Adrenal gland (tissue), 9 donors: ENCODE measurements at regions not wholly inside any gene's neighbourhood (a gene's known extent, or its start where the extent isn't known, plus 50 kb on each side); places are given as distances from the start of the nearest gene placed in this dataset.

Experiments
- DNase-seq, 7 donors: peaks; one replicate each; pipeline ENCODE4 v3.0.0-alpha.2; 2019 to 2020
- H3K27ac ChIP-seq, 5 donors: fragments of 200-600 bp; sonication (generic) in 4 of 5; 1 replicate in 3 of 5; 2 replicates in 2 of 5; pipeline versions ENCODE4 v1.5.1 to v1.8.0; 2016 to 2020; ENCODE audit warnings: mild to moderate bottlenecking in 1 of 5
- H3K27me3 ChIP-seq: fragments of 200-600 bp; 2 replicates; pipeline ENCODE4 v1.8.0; 2021
- H3K36me3 ChIP-seq, 2 donors: fragments of 200-600 bp; replicated peaks in 1 of 2; 1 replicate in 1 of 2; 2 replicates in 1 of 2; pipeline versions ENCODE4 v1.5.1 to v1.8.0; 2018 to 2022
- H3K4me1 ChIP-seq, 2 donors: fragments of 200-600 bp; replicated peaks in 1 of 2; 1 replicate in 1 of 2; 2 replicates in 1 of 2; pipeline versions ENCODE4 v1.5.1 to v1.8.0; 2018 to 2021
- H3K4me3 ChIP-seq, 4 donors: fragments of 200-600 bp; sonication (generic) in 3 of 4; one replicate each; pipeline ENCODE4 v1.5.1; 2016 to 2018
- H3K9me3 ChIP-seq, 3 donors: fragments of 200-600 bp; sonication (generic) in 1 of 3; replicated peaks in 1 of 3; 1 replicate in 2 of 3; 2 replicates in 1 of 3; pipeline versions ENCODE4 v1.5.1 to v1.8.0; 2016 to 2021
- CTCF ChIP-seq, 6 experiments: fragments of 450-650 bp in 4 of 6; fragments of 200-600 bp in 2 of 6; sonication (generic) in 1 of 6; IDR thresholded peaks; 1 replicate in 5 of 6; 2 replicates in 1 of 6; pipeline versions ENCODE4 v1.5.1 to v1.8.0; 2016 to 2021; ENCODE audit warnings: antibody characterized with exemption in 6 of 6, mild to moderate bottlenecking in 2 of 6, moderate library complexity in 1 of 6
- POLR2A ChIP-seq, 2 donors: fragments of 450-650 bp; IDR thresholded peaks; one replicate each; pipeline ENCODE4 v1.6.1; 2017; ENCODE audit warnings: antibody characterized with exemption in 2 of 2, mild to moderate bottlenecking in 2 of 2, moderate library complexity in 1 of 2
- WGBS, 4 donors: extraction: QIAGEN DNeasy Blood & Tissue Kit in 2 of 4; methylation state at CpG; one replicate each; pipeline versions ENCODE4 v1.1.5 to v1.1.7; 2013 to 2017; 5-methylcytosine and 5-hydroxymethylcytosine counted together
- intact Hi-C, 2 donors: fragments of 100-400 bp; cut with DNase I; formaldehyde crosslinking; loops; one replicate each; pipeline versions ENCODE4 v1.14.1 to v1.15.0; 2022 to 2023
- donor health status: healthy with polysubstance abuse.
- donor health status: Bipolar disorder and iron deficiency.
- donor health status: DM: yes; HTN: yes; CAD: no.
- donor health status: DM: no; HTN: no; CAD: no.
- donor health status: DM: no; HTN: no; CAD: no.

GRCh38 chr12:66979251-66979650 is 289.9 kb upstream of the CAND1 start:
- TF ChIP-seq CTCF (IDR thresholded peaks at IDR 0.05) (no peak), POLR2A (IDR thresholded peaks at IDR 0.05) (no peak)
- Histone ChIP-seq H3K27ac (no peak overlapping the region), H3K36me3 (no peaks in the 10 kb centered on the region), H3K27me3 (no peaks in the 10 kb centered on the region), H3K9me3 (no peaks in the 10 kb centered on the region), H3K4me1 (no peaks in the 10 kb centered on the region), H3K4me3 (no peak overlapping the region)
- DNase-seq = no peak
- WGBS, 4 donors = 83 to 93% (median 84%) methylated on average over 4 of the region's 4 CpGs
- intact Hi-C loops = no loop called here

DNA sequence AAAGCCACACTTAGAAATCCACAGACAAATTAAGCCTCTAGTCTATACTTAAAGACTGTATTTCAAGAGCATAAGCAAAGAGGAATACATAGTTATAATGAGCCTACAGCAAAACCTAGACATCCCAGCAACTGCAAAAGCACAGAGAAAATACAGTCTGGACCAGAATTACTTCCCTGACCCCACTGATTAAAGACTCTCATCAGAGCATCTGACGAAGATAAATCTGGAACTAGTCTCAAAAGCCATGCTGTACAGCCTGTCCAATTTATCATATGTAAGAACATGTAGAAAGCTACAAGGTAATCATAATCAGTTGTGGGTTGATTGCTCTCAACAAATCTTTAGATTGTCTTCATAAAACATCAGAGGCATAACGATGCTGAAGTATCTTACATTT is 285.1 kb upstream of the CAND1 start:
- 77 to 86% (median 79%) methylated on average over 2 of the region's 2 CpGs for WGBS, 4 donors
- no peaks in the 10 kb centered on the region for H3K9me3 ChIP-seq
- H3K36me3 ChIP-seq = no peaks in the 10 kb centered on the region
- TF ChIP-seq POLR2A (IDR thresholded peaks at IDR 0.05) (no peak), CTCF (IDR thresholded peaks at IDR 0.05) (no peak)
- no peaks in the 10 kb centered on the region for H3K4me1 ChIP-seq
- intact Hi-C loops = no loop called here
- no peak overlapping the region for H3K27ac ChIP-seq
- no peaks in the 10 kb centered on the region for H3K27me3 ChIP-seq
- H3K4me3 ChIP-seq = no peak overlapping the region
- no peak for DNase-seq

- H3K4me3 ChIP-seq = no peak overlapping the region
- H3K9me3 ChIP-seq = no peaks in the 10 kb centered on the region
- no peak for DNase-seq
- no peaks in the 10 kb centered on the region for H3K27me3 ChIP-seq
- no peak overlapping the region for H3K27ac ChIP-seq
- WGBS, 4 donors = 80 to 82% (median 81%) methylated on average over 3 of the region's 3 CpGs
- no peaks in the 10 kb centered on the region for H3K4me1 ChIP-seq
- intact Hi-C loops = no loop called here
- H3K36me3 ChIP-seq = no peaks in the 10 kb centered on the region
- no peak for TF ChIP-seq POLR2A (IDR thresholded peaks at IDR 0.05)
- TF ChIP-seq CTCF (IDR thresholded peaks at IDR 0.05) = no peak
Measured at GRCh38 chr12:66984962-66985361, 284.2 kb upstream of the CAND1 start.

DNA sequence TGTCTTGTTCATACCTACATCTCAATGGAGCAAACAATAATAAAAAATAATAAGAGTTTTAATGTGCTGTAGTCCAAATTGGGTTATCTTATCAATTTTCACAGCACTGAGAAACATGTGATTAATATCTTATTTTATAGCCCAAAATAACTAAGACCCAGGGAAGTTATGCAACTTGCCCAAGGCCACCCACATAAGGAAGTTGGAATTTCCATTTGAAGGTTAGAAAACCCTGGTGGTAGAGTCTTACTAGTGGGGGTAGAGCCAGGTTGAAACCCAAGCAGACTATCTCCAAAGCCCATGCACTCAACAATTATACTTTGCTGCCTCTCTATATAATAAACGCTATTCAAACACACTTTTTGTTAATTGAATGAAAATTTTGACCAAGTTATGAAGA is 270.0 kb upstream of the CAND1 start:
- Histone ChIP-seq H3K36me3 (no peaks in the 10 kb centered on the region), H3K4me3 (no peak overlapping the region), H3K27me3 (no peaks in the 10 kb centered on the region), H3K4me1 (no peaks in the 10 kb centered on the region), H3K27ac (no peak overlapping the region), H3K9me3 (no peaks in the 10 kb centered on the region)
- intact Hi-C loops = no loop called here
- WGBS, 4 donors = 78 to 97% (median 90%) methylated on average over 1 of the region's 1 CpG
- no peak for DNase-seq
- TF ChIP-seq POLR2A (IDR thresholded peaks at IDR 0.05) = no peak
- no peak for TF ChIP-seq CTCF (IDR thresholded peaks at IDR 0.05)
